Lung (tissue), 11 donors: ENCODE measurements at regions not wholly inside any gene's neighbourhood (a gene's known extent, or its start where the extent isn't known, plus 50 kb on each side); places are given as distances from the start of the nearest gene placed in this dataset.
A peak's percentile ranks its signal among the peaks of the same experiment; 100 is the strongest.

ENCODE experiments used
- ATAC-seq: fragments of 200-7000 bp; cut with Tn5 transposase; one replicate; pipeline ENCODE4 v1.9.1; 2020; ENCODE audit warnings: moderate number of reproducible peaks; ENCODE audit not compliant: insufficient read depth, low FRiP score
- DNase-seq, 3 donors: peaks; one replicate each; pipeline ENCODE4 v3.0.0-alpha.2; 2013 to 2017
- H3K27ac ChIP-seq, 2 donors: one replicate each; pipeline ENCODE4 v1.5.1; 2013; ENCODE audit warnings: mild to moderate bottlenecking in 2 of 2, moderate library complexity in 2 of 2, control low read depth in 1 of 2, inconsistent platforms in 1 of 2, low read depth in 1 of 2, low read length in 1 of 2
- H3K27me3 ChIP-seq, 3 donors: one replicate each; pipeline ENCODE4 v1.5.1; 2013; ENCODE audit warnings: low read length in 2 of 3; ENCODE audit not compliant: control insufficient read depth in 3 of 3, insufficient read depth in 3 of 3
- H3K36me3 ChIP-seq, 4 donors: one replicate each; pipeline ENCODE4 v1.5.1; 2013; ENCODE audit warnings: low read length in 4 of 4, mild to moderate bottlenecking in 1 of 4, moderate library complexity in 1 of 4; ENCODE audit not compliant: control insufficient read depth in 4 of 4, insufficient read depth in 4 of 4
- H3K4me1 ChIP-seq, 5 donors: one replicate each; pipeline ENCODE4 v1.5.1; 2013; ENCODE audit warnings: low read length in 5 of 5, mild to moderate bottlenecking in 2 of 5, moderate library complexity in 1 of 5; ENCODE audit not compliant: control insufficient read depth in 5 of 5, insufficient read depth in 5 of 5
- H3K4me3 ChIP-seq: one replicate; pipeline ENCODE4 v1.5.1; 2013; ENCODE audit warnings: mild to moderate bottlenecking, control low read depth, moderate library complexity
- H3K9ac ChIP-seq, 2 donors: one replicate each; pipeline ENCODE4 v1.5.1; 2013; ENCODE audit warnings: low read length in 2 of 2, control low read depth in 1 of 2; ENCODE audit not compliant: insufficient read depth in 1 of 2
- H3K9me3 ChIP-seq, 4 donors: one replicate each; pipeline ENCODE4 v1.5.1; 2013; ENCODE audit warnings: low read length in 3 of 4, mild to moderate bottlenecking in 1 of 4, moderate library complexity in 1 of 4; ENCODE audit not compliant: control insufficient read depth in 4 of 4, insufficient read depth in 3 of 4
- WGBS, 2 donors: extraction: QIAGEN DNeasy Blood & Tissue Kit; methylation state at CpG; one replicate each; pipeline ENCODE4 v1.1.7; 2013; 5-methylcytosine and 5-hydroxymethylcytosine counted together
- TF ChIP-seq, protein P1 (sequence below): IDR thresholded peaks from 2 replicates; pipeline ENCODE4 v1.5.1; 2012; ENCODE audit warnings: mild to moderate bottlenecking; ENCODE audit errors: control extremely low read depth, extremely low read depth
- donor health status: control.
- donor health status: control.
- donor health status: Bipolar disorder and iron deficiency.
- donor health status: healthy.
- donor health status: DM: yes; HTN: yes; CAD: no.

GRCh38 chr1:234915924-234916675 lies 212.5 kb downstream of the TOMM20 start:
- WGBS, 2 donors = 62 to 70% methylated on average over 16 of the region's 16 CpGs
- ATAC-seq (no peak), DNase-seq (peak in 2 of 3 donors; percentile 47 to 69)
- Histone ChIP-seq H3K9me3 (no peaks in the 10 kb centered on the region), H3K9ac (no peak overlapping the region), H3K36me3 (no peaks in the 10 kb centered on the region), H3K4me1 (peaks cover 8 to 37% (median 25%) of the 10 kb centered on the region in 5 donors), H3K27me3 (no peaks in the 10 kb centered on the region), H3K27ac (peak overlapping the region; percentile 38 to 57), H3K4me3 (no peak overlapping the region)
- TF ChIP-seq, protein P1, sequence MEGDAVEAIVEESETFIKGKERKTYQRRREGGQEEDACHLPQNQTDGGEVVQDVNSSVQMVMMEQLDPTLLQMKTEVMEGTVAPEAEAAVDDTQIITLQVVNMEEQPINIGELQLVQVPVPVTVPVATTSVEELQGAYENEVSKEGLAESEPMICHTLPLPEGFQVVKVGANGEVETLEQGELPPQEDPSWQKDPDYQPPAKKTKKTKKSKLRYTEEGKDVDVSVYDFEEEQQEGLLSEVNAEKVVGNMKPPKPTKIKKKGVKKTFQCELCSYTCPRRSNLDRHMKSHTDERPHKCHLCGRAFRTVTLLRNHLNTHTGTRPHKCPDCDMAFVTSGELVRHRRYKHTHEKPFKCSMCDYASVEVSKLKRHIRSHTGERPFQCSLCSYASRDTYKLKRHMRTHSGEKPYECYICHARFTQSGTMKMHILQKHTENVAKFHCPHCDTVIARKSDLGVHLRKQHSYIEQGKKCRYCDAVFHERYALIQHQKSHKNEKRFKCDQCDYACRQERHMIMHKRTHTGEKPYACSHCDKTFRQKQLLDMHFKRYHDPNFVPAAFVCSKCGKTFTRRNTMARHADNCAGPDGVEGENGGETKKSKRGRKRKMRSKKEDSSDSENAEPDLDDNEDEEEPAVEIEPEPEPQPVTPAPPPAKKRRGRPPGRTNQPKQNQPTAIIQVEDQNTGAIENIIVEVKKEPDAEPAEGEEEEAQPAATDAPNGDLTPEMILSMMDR = no peak

DNA sequence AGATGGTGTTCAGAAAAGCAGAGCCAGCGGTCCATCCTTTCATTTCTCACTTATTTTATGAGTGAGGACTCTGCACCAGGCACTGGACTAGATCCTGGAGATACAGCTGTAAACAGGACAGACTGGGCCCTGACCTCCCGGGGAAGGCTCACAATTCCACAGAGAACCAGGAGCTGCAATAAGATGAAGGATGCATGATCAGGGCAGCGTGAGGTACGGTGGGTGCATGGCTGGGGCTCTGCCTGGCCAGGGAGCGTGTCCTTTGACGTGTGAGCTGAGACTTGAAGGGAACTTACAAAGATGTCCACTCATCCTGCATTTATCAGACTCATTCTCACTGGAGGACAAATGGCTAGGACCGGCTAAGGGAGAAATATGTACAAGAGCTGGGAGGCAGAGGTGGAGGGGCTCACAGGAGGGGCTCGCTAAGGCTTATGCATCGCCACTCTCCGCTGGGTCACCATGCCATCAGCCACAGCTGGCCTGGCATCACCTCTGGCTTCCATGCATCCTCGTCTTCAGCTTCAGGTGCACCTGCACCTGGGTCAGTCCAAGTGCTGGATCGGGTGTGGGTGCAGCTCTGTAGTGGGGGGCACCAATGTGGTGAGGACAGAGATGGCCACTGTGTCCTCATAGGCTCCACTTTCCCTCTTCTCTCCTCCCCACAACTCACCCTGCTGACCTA lies 213.9 kb downstream of the TOMM20 start:
- ATAC-seq (no peak), DNase-seq (no peak)
- Histone ChIP-seq H3K4me1 (peaks cover 8 to 34% (median 25%) of the 10 kb centered on the region in 5 donors), H3K9me3 (no peaks in the 10 kb centered on the region), H3K9ac (no peak overlapping the region), H3K27me3 (no peaks in the 10 kb centered on the region), H3K27ac (peak overlapping the region in 1 of 2 donors; percentile 18), H3K4me3 (no peak overlapping the region), H3K36me3 (no peaks in the 10 kb centered on the region)
- TF ChIP-seq, protein P1 = no peak
- 97 to 99% methylated on average over 12 of the region's 12 CpGs for WGBS, 2 donors

GRCh38 chr1:234913771-234914170 lies 214.9 kb downstream of the TOMM20 start:
- 85 to 90% methylated on average over 11 of the region's 11 CpGs for WGBS, 2 donors
- Histone ChIP-seq H3K9ac (no peak overlapping the region), H3K4me3 (no peak overlapping the region), H3K27me3 (no peaks in the 10 kb centered on the region), H3K36me3 (no peaks in the 10 kb centered on the region), H3K9me3 (no peaks in the 10 kb centered on the region), H3K27ac (peak overlapping the region; percentile 38 to 71), H3K4me1 (peaks cover 4 to 29% (median 21%) of the 10 kb centered on the region in 5 donors)
- TF ChIP-seq, protein P1 = no peak
- DNase-seq (no peak), ATAC-seq (no peak)
